Bone marrow (tissue), 2 donors: ENCODE measurements at regions not wholly inside any gene's neighbourhood (a gene's known extent, or its start where the extent isn't known, plus 50 kb on each side); places are given as distances from the start of the nearest gene placed in this dataset.
"Not testable (repeated sequence)": the region's sequence is repeated elsewhere in the genome, so short reads cannot be mapped to it uniquely, and the experiment has no call there.

Experiments
- DNase-seq, 2 donors: peaks; one replicate each; lab custom pipeline; 2025; lab: John Stamatoyannopoulos, UW

GRCh38 chr20:6660441-6660840 is 107.0 kb upstream of the BMP2 start:
- no peak for DNase-seq

GRCh38 chr20:6658909-6659308 is 108.6 kb upstream of the BMP2 start:
- not testable (repeated sequence) for DNase-seq

- no peak for DNase-seq
Measured at GRCh38 chr20:6657904-6658303, 109.6 kb upstream of the BMP2 start.

- DNase-seq, result no peak
Measured at GRCh38 chr20:6657111-6657510, 110.4 kb upstream of the BMP2 start.

GRCh38 chr20:6654513-6655252 is 112.8 kb upstream of the BMP2 start:
- DNase-seq, result no peak

- no peak for DNase-seq
Measured at GRCh38 chr20:6651561-6651960, 115.9 kb upstream of the BMP2 start.

- DNase-seq, result no peak
Measured at GRCh38 chr20:6651016-6651415, 116.5 kb upstream of the BMP2 start.

- DNase-seq, result no peak
Measured at GRCh38 chr20:6646021-6646636, 121.4 kb upstream of the BMP2 start.

- DNase-seq, result no peak
Measured at GRCh38 chr20:6644813-6645628, 122.5 kb upstream of the BMP2 start.

GRCh38 chr20:6641012-6641411 is 126.5 kb upstream of the BMP2 start:
- DNase-seq, result no peak

- DNase-seq, result no peak
Measured at GRCh38 chr20:6637160-6637579, 130.3 kb upstream of the BMP2 start.

GRCh38 chr20:6636209-6637159 is 131.0 kb upstream of the BMP2 start:
- DNase-seq, result no peak

- DNase-seq, result no peak
Measured at GRCh38 chr20:6635034-6635736, 132.3 kb upstream of the BMP2 start.

- DNase-seq, result no peak
Measured at GRCh38 chr20:6632187-6632586, 135.3 kb upstream of the BMP2 start.

- no peak for DNase-seq
Measured at GRCh38 chr20:6630514-6630913, 137.0 kb upstream of the BMP2 start.

- no peak for DNase-seq
Measured at GRCh38 chr20:6629564-6629963, 137.9 kb upstream of the BMP2 start.

GRCh38 chr20:6626805-6627204 is 140.7 kb upstream of the BMP2 start:
- DNase-seq, result no peak

- DNase-seq, result no peak
Measured at GRCh38 chr20:6623989-6624388, 143.5 kb upstream of the BMP2 start.

- no peak for DNase-seq
Measured at GRCh38 chr20:6622041-6622440, 145.4 kb upstream of the BMP2 start.

- no peak for DNase-seq
Measured at GRCh38 chr20:6618051-6618450, 149.4 kb upstream of the BMP2 start.

- no peak for DNase-seq
Measured at GRCh38 chr20:6616421-6616820, 151.1 kb upstream of the BMP2 start.
